H9 (cell line): ENCODE measurements at regions not wholly inside any gene's neighbourhood (a gene's known extent, or its start where the extent isn't known, plus 50 kb on each side); places are given as distances from the start of the nearest gene placed in this dataset.

Experiments
- DNase-seq: peaks from one replicate; pipeline ENCODE4 v3.0.0-alpha.2; 2017
- H2AFZ ChIP-seq: one replicate; pipeline ENCODE4 v1.6.1; 2013; ENCODE audit warnings: mild to moderate bottlenecking, low read length, control low read depth, moderate library complexity
- H2AK5ac ChIP-seq: 2 replicates; pipeline ENCODE4 v1.6.1; 2013; ENCODE audit warnings: low read length, control low read depth, mixed read lengths; ENCODE audit not compliant: insufficient read length
- H2BK120ac ChIP-seq: one replicate; pipeline ENCODE4 v1.6.1; 2013; ENCODE audit warnings: low read depth, mild to moderate bottlenecking, low read length, control low read depth, inconsistent platforms; ENCODE audit not compliant: poor library complexity, severe bottlenecking
- H2BK12ac ChIP-seq: 2 replicates; pipeline ENCODE4 v1.6.1; 2013; ENCODE audit warnings: low read length, control low read depth, mixed read lengths, low read depth; ENCODE audit not compliant: insufficient read length
- H2BK15ac ChIP-seq: 2 replicates; pipeline ENCODE4 v1.6.1; 2013; ENCODE audit warnings: low read depth, low read length, control low read depth
- H2BK20ac ChIP-seq: one replicate; pipeline ENCODE4 v1.6.1; 2013; ENCODE audit warnings: low read depth, mild to moderate bottlenecking, low read length, control low read depth, inconsistent platforms; ENCODE audit not compliant: poor library complexity, severe bottlenecking
- H2BK5ac ChIP-seq: 2 replicates; pipeline ENCODE4 v1.6.1; 2013; ENCODE audit warnings: low read length, control low read depth, mixed read lengths; ENCODE audit not compliant: insufficient read length
- H3K14ac ChIP-seq: 2 replicates; pipeline ENCODE4 v1.6.1; 2013; ENCODE audit warnings: low read length, control low read depth; ENCODE audit not compliant: insufficient read depth
- H3K18ac ChIP-seq: 2 replicates; pipeline ENCODE4 v1.6.1; 2013; ENCODE audit warnings: low read depth, mild to moderate bottlenecking, mixed read lengths, low read length, control low read depth; ENCODE audit not compliant: insufficient read length
- H3K23ac ChIP-seq: 2 replicates; pipeline ENCODE4 v1.6.1; 2013; ENCODE audit warnings: low read length, control low read depth, mixed read lengths, low read depth; ENCODE audit not compliant: insufficient read length
- H3K23me2 ChIP-seq: 2 replicates; pipeline ENCODE4 v1.6.1; 2013; ENCODE audit warnings: low read depth, mild to moderate bottlenecking, mixed read lengths, low read length, control low read depth; ENCODE audit not compliant: insufficient read length, poor library complexity, severe bottlenecking
- H3K27ac ChIP-seq: 2 replicates; pipeline ENCODE4 v1.5.1; 2013; ENCODE audit warnings: low read length, control low read depth, mixed read lengths, low read depth; ENCODE audit not compliant: insufficient read length
- H3K27me3 ChIP-seq: 2 replicates; pipeline ENCODE4 v1.6.1; 2013; ENCODE audit warnings: low read length, control low read depth, inconsistent platforms; ENCODE audit not compliant: insufficient read depth
- H3K4ac ChIP-seq: 2 replicates; pipeline ENCODE4 v1.6.1; 2013; ENCODE audit warnings: low read depth, mild to moderate bottlenecking, control low read depth, inconsistent platforms, low read length, moderate library complexity
- H3K4me1 ChIP-seq: 2 replicates; pipeline ENCODE4 v1.6.1; 2013; ENCODE audit warnings: low read length, control low read depth, inconsistent platforms; ENCODE audit not compliant: insufficient read depth
- H3K4me2 ChIP-seq: 2 replicates; pipeline ENCODE4 v1.6.1; 2013; ENCODE audit warnings: low read length, control low read depth, mixed read lengths; ENCODE audit not compliant: insufficient read length, insufficient read depth
- H3K56ac ChIP-seq: 2 replicates; pipeline ENCODE4 v1.6.1; 2013; ENCODE audit warnings: low read depth, mild to moderate bottlenecking, mixed read lengths, low read length, control low read depth; ENCODE audit not compliant: insufficient read length
- H3K79me1 ChIP-seq: 2 replicates; pipeline ENCODE4 v1.6.1; 2013; ENCODE audit warnings: low read depth, mild to moderate bottlenecking, moderate library complexity, low read length, control low read depth, inconsistent platforms; ENCODE audit not compliant: insufficient read depth, poor library complexity, severe bottlenecking
- H3K79me2 ChIP-seq: 2 replicates; pipeline ENCODE4 v1.6.1; 2013; ENCODE audit warnings: low read length, control low read depth, inconsistent platforms; ENCODE audit not compliant: insufficient read depth
- H3K9ac ChIP-seq: 2 replicates; pipeline ENCODE4 v1.6.1; 2013; ENCODE audit warnings: low read length, control low read depth, mixed read lengths; ENCODE audit not compliant: insufficient read length; ENCODE audit errors: extremely low read depth
- H3K9me3 ChIP-seq: one replicate; pipeline ENCODE4 v1.6.1; 2013; ENCODE audit warnings: low read depth, low read length, inconsistent platforms; ENCODE audit not compliant: control insufficient read depth
- H3T11ph ChIP-seq: one replicate; pipeline ENCODE4 v1.6.1; 2013; ENCODE audit warnings: mild to moderate bottlenecking, low read length, control low read depth, inconsistent platforms
- H4K20me1 ChIP-seq: one replicate; pipeline ENCODE4 v1.6.1; 2013; ENCODE audit not compliant: control insufficient read depth, insufficient read length, insufficient read depth
- H4K5ac ChIP-seq: 2 replicates; pipeline ENCODE4 v1.6.1; 2013; ENCODE audit warnings: low read depth, mild to moderate bottlenecking, mixed read lengths, low read length, control low read depth; ENCODE audit not compliant: insufficient read length
- H4K8ac ChIP-seq: replicated peaks from 2 replicates; pipeline ENCODE4 v1.6.1; 2013; ENCODE audit warnings: low read length, control low read depth, mixed read lengths, low read depth; ENCODE audit not compliant: insufficient read length
- H4K91ac ChIP-seq: 2 replicates; pipeline ENCODE4 v1.6.1; 2013; ENCODE audit warnings: low read depth, mild to moderate bottlenecking, moderate library complexity, mixed read lengths, low read length, control low read depth; ENCODE audit not compliant: insufficient read length
- H3K27ac Mint-ChIP-seq, 3 experiments: 2 replicates in 2 of 3; 3 replicates in 1 of 3; pipeline ENCODE4 v1.8.0; 2020 to 2021; ENCODE audit warnings: mixed read lengths in 3 of 3, mild to moderate bottlenecking in 1 of 3, moderate library complexity in 1 of 3
- H3K27me3 Mint-ChIP-seq: 2 replicates; pipeline ENCODE4 v1.8.0; 2021; ENCODE audit warnings: low read depth, mild to moderate bottlenecking, moderate library complexity, mixed read lengths
- H3K36me3 Mint-ChIP-seq, 3 experiments: 2 replicates in 2 of 3; 3 replicates in 1 of 3; pipeline ENCODE4 v1.8.0; 2020 to 2021; ENCODE audit warnings: low read depth in 3 of 3, mixed read lengths in 3 of 3; ENCODE audit not compliant: insufficient read depth in 1 of 3
- H3K4me1 Mint-ChIP-seq, 2 experiments: 2 replicates each; pipeline ENCODE4 v1.8.0; 2020; ENCODE audit warnings: mixed read lengths in 2 of 2
- H3K4me3 Mint-ChIP-seq, 2 experiments: 2 replicates in 1 of 2; 3 replicates in 1 of 2; pipeline ENCODE4 v1.8.0; 2020 to 2021; ENCODE audit warnings: mild to moderate bottlenecking in 2 of 2, mixed read lengths in 2 of 2, moderate library complexity in 1 of 2
- H3K9me3 Mint-ChIP-seq, 2 experiments: 2 replicates in 1 of 2; 3 replicates in 1 of 2; pipeline ENCODE4 v1.8.0; 2020; ENCODE audit warnings: mild to moderate bottlenecking in 2 of 2, mixed read lengths in 2 of 2, moderate library complexity in 1 of 2
- whole genome bisulfite sequencing: extraction: QIAGEN DNeasy Blood & Tissue Kit; methylation state at CpG from one replicate; pipeline ENCODE4 v1.1.7; 2013; ENCODE audit warnings: missing lambda C conversion rate, low lambda C conversion rate, mixed read lengths; ENCODE audit not compliant: insufficient read length; ENCODE audit errors: extremely low coverage; 5-methylcytosine and 5-hydroxymethylcytosine counted together
- TF ChIP-seq, protein P1 (sequence below): fragments of 200-600 bp; sonication (generic); conservative IDR thresholded peaks from 3 replicates; pipeline ENCODE4 v1.8.0; 2021; ENCODE audit warnings: antibody characterized with exemption, mild to moderate bottlenecking

DNA sequence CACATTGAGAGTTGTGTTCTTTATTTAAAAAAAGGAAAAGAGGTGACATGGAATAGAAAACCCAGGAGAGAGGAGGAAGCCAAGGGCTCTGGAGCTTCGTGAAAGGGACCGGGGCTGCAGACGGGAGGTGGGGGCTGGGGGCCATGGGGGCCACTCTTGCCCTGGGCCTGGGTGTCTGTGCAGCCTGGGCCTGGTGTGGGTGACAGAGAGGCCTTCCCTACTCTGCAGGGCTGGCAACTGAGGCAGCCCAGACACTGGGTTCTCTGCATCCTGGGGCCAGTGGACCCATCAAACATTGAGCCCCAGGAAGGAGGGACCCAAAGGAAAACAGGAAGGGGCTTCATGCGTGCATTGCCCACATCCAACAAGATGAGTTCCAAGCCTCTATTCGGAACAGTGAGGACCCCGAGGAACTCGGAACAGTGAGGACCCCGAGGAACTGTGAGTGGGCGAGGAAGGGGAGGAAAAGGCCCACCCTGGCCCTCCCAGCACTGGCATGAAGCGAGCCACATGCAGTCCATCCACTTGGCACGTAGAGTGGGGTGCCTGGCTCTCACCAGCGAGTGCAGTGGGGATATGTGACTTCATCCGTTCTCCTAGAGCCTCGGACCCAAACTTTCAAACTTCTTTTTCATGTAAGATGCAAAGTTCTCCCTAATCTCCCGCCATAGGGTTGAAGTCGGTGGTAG is 1121.6 kb downstream of the BRD1 start:
- no peaks in the 10 kb centered on the region for H3K27me3 Mint-ChIP-seq
- H4K5ac ChIP-seq: no peak overlapping the region
- H4K20me1 ChIP-seq: no peaks in the 10 kb centered on the region
- no peak overlapping the region for H3K27ac ChIP-seq
- no peaks in the 10 kb centered on the region for H3K9me3 ChIP-seq
- no peaks in the 10 kb centered on the region; a peak in 1 of 7 replicates for H3K36me3 Mint-ChIP-seq
- H3K79me2 ChIP-seq: no peaks in the 10 kb centered on the region
- no peak overlapping the region for H2AK5ac ChIP-seq
- no peak overlapping the region for H2BK5ac ChIP-seq
- H3K23me2 ChIP-seq: no peaks in the 10 kb centered on the region
- no CpG with 5 or more reads among the region's 16 CpGs for WGBS
- no peak overlapping the region for H3K23ac ChIP-seq
- no peak overlapping the region for H3T11ph ChIP-seq
- no peak overlapping the region for H3K4me2 ChIP-seq
- no peak for DNase-seq
- no peaks in the 10 kb centered on the region for H3K79me1 ChIP-seq
- H2BK20ac ChIP-seq: no peak overlapping the region
- H3K27me3 ChIP-seq: no peaks in the 10 kb centered on the region
- H3K9me3 Mint-ChIP-seq: no peaks in the 10 kb centered on the region
- no peak overlapping the region for H3K18ac ChIP-seq
- no peak overlapping the region for H2AFZ ChIP-seq
- TF ChIP-seq, protein P1, sequence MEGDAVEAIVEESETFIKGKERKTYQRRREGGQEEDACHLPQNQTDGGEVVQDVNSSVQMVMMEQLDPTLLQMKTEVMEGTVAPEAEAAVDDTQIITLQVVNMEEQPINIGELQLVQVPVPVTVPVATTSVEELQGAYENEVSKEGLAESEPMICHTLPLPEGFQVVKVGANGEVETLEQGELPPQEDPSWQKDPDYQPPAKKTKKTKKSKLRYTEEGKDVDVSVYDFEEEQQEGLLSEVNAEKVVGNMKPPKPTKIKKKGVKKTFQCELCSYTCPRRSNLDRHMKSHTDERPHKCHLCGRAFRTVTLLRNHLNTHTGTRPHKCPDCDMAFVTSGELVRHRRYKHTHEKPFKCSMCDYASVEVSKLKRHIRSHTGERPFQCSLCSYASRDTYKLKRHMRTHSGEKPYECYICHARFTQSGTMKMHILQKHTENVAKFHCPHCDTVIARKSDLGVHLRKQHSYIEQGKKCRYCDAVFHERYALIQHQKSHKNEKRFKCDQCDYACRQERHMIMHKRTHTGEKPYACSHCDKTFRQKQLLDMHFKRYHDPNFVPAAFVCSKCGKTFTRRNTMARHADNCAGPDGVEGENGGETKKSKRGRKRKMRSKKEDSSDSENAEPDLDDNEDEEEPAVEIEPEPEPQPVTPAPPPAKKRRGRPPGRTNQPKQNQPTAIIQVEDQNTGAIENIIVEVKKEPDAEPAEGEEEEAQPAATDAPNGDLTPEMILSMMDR: no peak
- no peak overlapping the region for H3K56ac ChIP-seq
- no peak overlapping the region for H3K9ac ChIP-seq
- no peak overlapping the region for H2BK12ac ChIP-seq
- no peak overlapping the region for H3K14ac ChIP-seq
- no peaks in the 10 kb centered on the region; the same call in 1 of the 2 replicates for H3K4me1 ChIP-seq
- H4K8ac ChIP-seq: no peak overlapping the region
- no peak overlapping the region for H2BK15ac ChIP-seq
- H2BK120ac ChIP-seq: no peak overlapping the region
- no peak overlapping the region for H3K4ac ChIP-seq
- H3K27ac Mint-ChIP-seq: no peak overlapping the region
- no peak overlapping the region for H3K4me3 Mint-ChIP-seq
- peaks cover 3 to 12% of the 10 kb centered on the region in 2 experiments; a peak in 2 of 4 replicates for H3K4me1 Mint-ChIP-seq
- no peak overlapping the region for H4K91ac ChIP-seq
